Esophagus muscularis mucosa (tissue), 3 donors: ENCODE measurements at regions not wholly inside any gene's neighbourhood (a gene's known extent, or its start where the extent isn't known, plus 50 kb on each side); places are given as distances from the start of the nearest gene placed in this dataset.

Source experiments
- EP300 ChIP-seq: sonication (generic); formaldehyde crosslinking; IDR thresholded peaks from one replicate; pipeline ENCODE4 v1.6.1; 2017; ENCODE audit warnings: antibody characterized with exemption
- TF ChIP-seq, protein P1 (sequence below), 3 experiments: fragments of 200-600 bp in 2 of 3; fragments of 450-650 bp in 1 of 3; sonication (generic) in 2 of 3; IDR thresholded peaks; one replicate each; pipeline ENCODE4 v1.5.1; 2017 to 2019; ENCODE audit warnings: antibody characterized with exemption in 3 of 3, mild to moderate bottlenecking in 2 of 3, moderate library complexity in 1 of 3

- TF ChIP-seq, protein P1, sequence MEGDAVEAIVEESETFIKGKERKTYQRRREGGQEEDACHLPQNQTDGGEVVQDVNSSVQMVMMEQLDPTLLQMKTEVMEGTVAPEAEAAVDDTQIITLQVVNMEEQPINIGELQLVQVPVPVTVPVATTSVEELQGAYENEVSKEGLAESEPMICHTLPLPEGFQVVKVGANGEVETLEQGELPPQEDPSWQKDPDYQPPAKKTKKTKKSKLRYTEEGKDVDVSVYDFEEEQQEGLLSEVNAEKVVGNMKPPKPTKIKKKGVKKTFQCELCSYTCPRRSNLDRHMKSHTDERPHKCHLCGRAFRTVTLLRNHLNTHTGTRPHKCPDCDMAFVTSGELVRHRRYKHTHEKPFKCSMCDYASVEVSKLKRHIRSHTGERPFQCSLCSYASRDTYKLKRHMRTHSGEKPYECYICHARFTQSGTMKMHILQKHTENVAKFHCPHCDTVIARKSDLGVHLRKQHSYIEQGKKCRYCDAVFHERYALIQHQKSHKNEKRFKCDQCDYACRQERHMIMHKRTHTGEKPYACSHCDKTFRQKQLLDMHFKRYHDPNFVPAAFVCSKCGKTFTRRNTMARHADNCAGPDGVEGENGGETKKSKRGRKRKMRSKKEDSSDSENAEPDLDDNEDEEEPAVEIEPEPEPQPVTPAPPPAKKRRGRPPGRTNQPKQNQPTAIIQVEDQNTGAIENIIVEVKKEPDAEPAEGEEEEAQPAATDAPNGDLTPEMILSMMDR (IDR thresholded peaks at IDR 0.05) = no peak
- no peak for TF ChIP-seq EP300
Observed at GRCh38 chr3:70620956-70621355, 308.5 kb upstream of the MDFIC2 start.
